A549 (cell line): ENCODE measurements at regions not wholly inside any gene's neighbourhood (a gene's known extent, or its start where the extent isn't known, plus 50 kb on each side); places are given as distances from the start of the nearest gene placed in this dataset.

ENCODE experiments used
- ATAC-seq, 2 experiments: fragments of 200-7000 bp in 1 of 2; fragments of >200 bp in 1 of 2; cut with Nextera tagmentation in 1 of 2; cut with Tn5 transposase in 1 of 2; 3 replicates each; pipeline versions ENCODE4 v1.8.0 to v1.9.1; 2018 to 2020; ENCODE audit warnings: mild to moderate bottlenecking in 1 of 2, moderate library complexity in 1 of 2
- CTCF ChIA-PET: fragments of 300-600 bp; sonication (Branson Sonifier 250); formaldehyde crosslinking; extraction: SDS; loops from one replicate; lab custom pipeline; 2021; ENCODE audit warnings: antibody characterized with exemption, inconsistent platforms; lab: Yijun Ruan, JAX
- POLR2A ChIA-PET: fragments of 350-600 bp; formaldehyde crosslinking; extraction: SDS; loops from one replicate; lab custom pipeline; 2021; ENCODE audit warnings: antibody characterized with exemption, inconsistent platforms; lab: Yijun Ruan, JAX
- DNase-seq, 2 experiments: peaks; one replicate each; pipeline versions ENCODE4 v3.0.0 to v3.0.0-alpha.2; 2011 to 2016; ENCODE audit warnings: low read depth in 1 of 2, low spot score in 1 of 2
- FAIRE-seq: peaks from 2 replicates; lab custom pipeline; 2011; peaks lifted over from hg19 to GRCh38; lab: Jason Lieb, UNC
- H3K27ac ChIP-seq, 2 experiments: fragments of >200 bp; sonication (Bioruptor Twin); formaldehyde crosslinking; 3 replicates each; pipeline ENCODE4 v1.5.1; 2016 to 2017
- H3K4me1 ChIP-seq: fragments of >200 bp; sonication (Bioruptor Twin); formaldehyde crosslinking; 3 replicates; pipeline ENCODE4 v1.6.1; 2016
- H3K4me2 ChIP-seq: fragments of >200 bp; sonication (Bioruptor Twin); formaldehyde crosslinking; 3 replicates; pipeline ENCODE4 v1.6.1; 2016
- H3K4me3 ChIP-seq: fragments of >200 bp; sonication (Bioruptor Twin); formaldehyde crosslinking; 3 replicates; pipeline ENCODE4 v1.5.1; 2016
- H3K9me3 ChIP-seq: fragments of >200 bp; sonication (Bioruptor Twin); formaldehyde crosslinking; 3 replicates; pipeline ENCODE4 v1.6.1; 2016
- BCL3 ChIP-seq: fragments of >200 bp; sonication (Bioruptor Twin); formaldehyde crosslinking; IDR thresholded peaks from 3 replicates; pipeline ENCODE4 v1.6.1; 2016
- BHLHE40 ChIP-seq: IDR thresholded peaks from 2 replicates; pipeline ENCODE4 v1.6.1; 2012; ENCODE audit warnings: low read depth, low read length, inconsistent platforms
- CBX2 ChIP-seq: fragments of 200-600 bp; sonication (generic); IDR thresholded peaks from 2 replicates; pipeline ENCODE4 v1.6.1; 2016; ENCODE audit warnings: low read depth, mild to moderate bottlenecking, borderline replicate concordance
- CEBPB ChIP-seq, 2 experiments: fragments of >200 bp in 1 of 2; sonication (Bioruptor Twin) in 1 of 2; formaldehyde crosslinking in 1 of 2; IDR thresholded peaks; 2 replicates each; pipeline ENCODE4 v1.6.1; 2012 to 2016
- E2F6 ChIP-seq: IDR thresholded peaks from 2 replicates; pipeline ENCODE4 v1.6.1; 2012; ENCODE audit warnings: low read depth, borderline replicate concordance
- FOSL2 ChIP-seq, 2 experiments: fragments of 450-650 bp in 1 of 2; fragments of >200 bp in 1 of 2; sonication (Bioruptor Twin) in 1 of 2; formaldehyde crosslinking; IDR thresholded peaks; 2 replicates each; pipeline versions ENCODE4 v1.5.0 to v1.6.1; 2016 to 2020; ENCODE audit warnings: mild to moderate bottlenecking in 1 of 2, moderate library complexity in 1 of 2
- FOXS1 ChIP-seq: fragments of 250-450 bp; sonication (Bioruptor Pico); IDR thresholded peaks from 2 replicates; pipeline ENCODE4 v1.5.0; 2020; ENCODE audit warnings: mild to moderate bottlenecking, moderate library complexity
- GATA3 ChIP-seq: IDR thresholded peaks from 2 replicates; pipeline ENCODE4 v1.6.1; 2012; ENCODE audit warnings: borderline replicate concordance
- JUN ChIP-seq, 2 experiments: fragments of >200 bp; sonication (Bioruptor Twin); formaldehyde crosslinking; IDR thresholded peaks; 2 replicates in 1 of 2; 3 replicates in 1 of 2; pipeline ENCODE4 v1.6.1; 2016 to 2017
- MAFK ChIP-seq: fragments of 450-650 bp; IDR thresholded peaks from 2 replicates; pipeline ENCODE4 v1.6.1; 2014; ENCODE audit not compliant: partially characterized antibody
- MYC ChIP-seq: IDR thresholded peaks from 2 replicates; pipeline ENCODE4 v1.6.1; 2012; ENCODE audit warnings: mild to moderate bottlenecking, inconsistent platforms, low read length, improper control_type of control experiment, borderline replicate concordance
- POLR2A ChIP-seq: IDR thresholded peaks from 2 replicates; pipeline ENCODE4 v1.6.1; 2012; ENCODE audit warnings: mild to moderate bottlenecking, low read length
- POLR2AphosphoS2 ChIP-seq: conservative IDR thresholded peaks from 2 replicates; pipeline ENCODE4 v1.6.1; 2012; ENCODE audit warnings: low read length, improper control_type of control experiment, inconsistent platforms
- RAD21 ChIP-seq, 2 experiments: fragments of >200 bp in 1 of 2; sonication (Bioruptor Twin) in 1 of 2; formaldehyde crosslinking in 1 of 2; IDR thresholded peaks in 1 of 2; conservative IDR thresholded peaks in 1 of 2; 2 replicates in 1 of 2; 3 replicates in 1 of 2; pipeline ENCODE4 v1.6.1; 2012 to 2018; ENCODE audit warnings: inconsistent platforms in 1 of 2
- SMC3 ChIP-seq: fragments of >200 bp; sonication (Bioruptor Twin); formaldehyde crosslinking; IDR thresholded peaks from 3 replicates; pipeline ENCODE4 v1.6.1; 2018; ENCODE audit warnings: inconsistent platforms
- WGBS: methylation state at CpG from one replicate; pipeline ENCODE4 v1.1.6; 2017; ENCODE audit errors: missing lambda C conversion rate; 5-methylcytosine and 5-hydroxymethylcytosine counted together
- TF ChIP-seq, protein P1 (sequence below): fragments of 200-600 bp; sonication (generic); IDR thresholded peaks from 2 replicates; pipeline ENCODE4 v1.6.1; 2016; ENCODE audit warnings: antibody characterized with exemption, mild to moderate bottlenecking, moderate library complexity
- TF ChIP-seq, protein P2 (sequence below): fragments of 250-450 bp; sonication (Bioruptor Pico); IDR thresholded peaks from 2 replicates; pipeline ENCODE4 v1.5.0; 2021; ENCODE audit warnings: mild to moderate bottlenecking, moderate library complexity, borderline replicate concordance
- TF ChIP-seq, protein P3 (sequence below): IDR thresholded peaks from 2 replicates; pipeline ENCODE4 v1.6.1; 2012
- TF ChIP-seq, protein P4 (sequence below): fragments of 450-650 bp; IDR thresholded peaks from 2 replicates; pipeline ENCODE4 v1.6.1; 2014; ENCODE audit warnings: antibody characterized with exemption
- TF ChIP-seq, protein P5 (sequence below): fragments of >200 bp; sonication (Bioruptor Twin); formaldehyde crosslinking; IDR thresholded peaks from 2 replicates; pipeline ENCODE4 v1.6.1; 2016

DNA sequence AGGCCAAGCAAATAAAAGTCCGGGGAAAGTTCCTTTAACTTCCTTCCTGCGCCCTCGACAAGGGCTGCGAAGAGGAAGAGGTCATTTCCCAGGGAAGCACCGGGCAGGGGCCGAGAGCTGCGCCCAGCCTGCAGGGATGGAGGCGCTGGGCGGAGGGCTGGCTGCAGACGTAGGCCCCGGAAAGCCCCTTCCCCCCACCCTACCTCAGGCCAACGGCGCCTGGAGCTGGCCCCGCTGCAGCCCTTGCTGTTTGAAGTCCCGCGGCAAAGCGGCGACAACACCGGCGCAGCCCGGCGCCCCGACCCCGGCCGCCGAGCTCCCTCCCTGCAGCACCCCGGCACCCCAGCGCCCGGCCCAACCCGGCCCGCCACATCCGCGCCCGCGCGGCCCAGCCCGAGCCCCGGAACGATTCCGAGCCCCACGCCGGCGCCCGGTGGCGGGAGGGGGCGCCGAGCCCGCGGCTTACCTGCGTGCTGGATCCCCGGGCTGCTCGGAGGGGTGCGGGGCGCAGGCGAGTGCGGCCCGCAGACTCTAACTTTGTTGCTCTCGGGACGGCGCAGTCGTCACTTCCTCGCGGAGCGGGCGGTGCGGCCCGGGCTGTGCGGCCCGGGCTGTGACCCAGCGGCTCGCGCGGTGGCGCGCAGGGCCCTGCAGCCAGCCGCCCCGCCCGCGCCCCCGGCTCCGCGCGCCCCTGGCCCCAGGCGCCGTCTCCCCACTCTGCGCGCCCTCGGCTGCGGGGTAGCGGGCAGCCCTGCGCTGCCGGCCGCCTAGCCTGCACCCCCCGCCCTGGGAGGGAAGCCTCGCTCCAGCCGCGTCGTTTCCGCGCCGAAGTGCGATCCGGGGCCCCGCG lies 64.8 kb upstream of the PTGR2 start (continued):
- TF ChIP-seq, protein P1, sequence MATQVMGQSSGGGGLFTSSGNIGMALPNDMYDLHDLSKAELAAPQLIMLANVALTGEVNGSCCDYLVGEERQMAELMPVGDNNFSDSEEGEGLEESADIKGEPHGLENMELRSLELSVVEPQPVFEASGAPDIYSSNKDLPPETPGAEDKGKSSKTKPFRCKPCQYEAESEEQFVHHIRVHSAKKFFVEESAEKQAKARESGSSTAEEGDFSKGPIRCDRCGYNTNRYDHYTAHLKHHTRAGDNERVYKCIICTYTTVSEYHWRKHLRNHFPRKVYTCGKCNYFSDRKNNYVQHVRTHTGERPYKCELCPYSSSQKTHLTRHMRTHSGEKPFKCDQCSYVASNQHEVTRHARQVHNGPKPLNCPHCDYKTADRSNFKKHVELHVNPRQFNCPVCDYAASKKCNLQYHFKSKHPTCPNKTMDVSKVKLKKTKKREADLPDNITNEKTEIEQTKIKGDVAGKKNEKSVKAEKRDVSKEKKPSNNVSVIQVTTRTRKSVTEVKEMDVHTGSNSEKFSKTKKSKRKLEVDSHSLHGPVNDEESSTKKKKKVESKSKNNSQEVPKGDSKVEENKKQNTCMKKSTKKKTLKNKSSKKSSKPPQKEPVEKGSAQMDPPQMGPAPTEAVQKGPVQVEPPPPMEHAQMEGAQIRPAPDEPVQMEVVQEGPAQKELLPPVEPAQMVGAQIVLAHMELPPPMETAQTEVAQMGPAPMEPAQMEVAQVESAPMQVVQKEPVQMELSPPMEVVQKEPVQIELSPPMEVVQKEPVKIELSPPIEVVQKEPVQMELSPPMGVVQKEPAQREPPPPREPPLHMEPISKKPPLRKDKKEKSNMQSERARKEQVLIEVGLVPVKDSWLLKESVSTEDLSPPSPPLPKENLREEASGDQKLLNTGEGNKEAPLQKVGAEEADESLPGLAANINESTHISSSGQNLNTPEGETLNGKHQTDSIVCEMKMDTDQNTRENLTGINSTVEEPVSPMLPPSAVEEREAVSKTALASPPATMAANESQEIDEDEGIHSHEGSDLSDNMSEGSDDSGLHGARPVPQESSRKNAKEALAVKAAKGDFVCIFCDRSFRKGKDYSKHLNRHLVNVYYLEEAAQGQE, result no peak
- TF ChIP-seq CEBPB (IDR thresholded peaks at IDR 0.05) (no peak), BCL3 (no peak)
- TF ChIP-seq, protein P2, sequence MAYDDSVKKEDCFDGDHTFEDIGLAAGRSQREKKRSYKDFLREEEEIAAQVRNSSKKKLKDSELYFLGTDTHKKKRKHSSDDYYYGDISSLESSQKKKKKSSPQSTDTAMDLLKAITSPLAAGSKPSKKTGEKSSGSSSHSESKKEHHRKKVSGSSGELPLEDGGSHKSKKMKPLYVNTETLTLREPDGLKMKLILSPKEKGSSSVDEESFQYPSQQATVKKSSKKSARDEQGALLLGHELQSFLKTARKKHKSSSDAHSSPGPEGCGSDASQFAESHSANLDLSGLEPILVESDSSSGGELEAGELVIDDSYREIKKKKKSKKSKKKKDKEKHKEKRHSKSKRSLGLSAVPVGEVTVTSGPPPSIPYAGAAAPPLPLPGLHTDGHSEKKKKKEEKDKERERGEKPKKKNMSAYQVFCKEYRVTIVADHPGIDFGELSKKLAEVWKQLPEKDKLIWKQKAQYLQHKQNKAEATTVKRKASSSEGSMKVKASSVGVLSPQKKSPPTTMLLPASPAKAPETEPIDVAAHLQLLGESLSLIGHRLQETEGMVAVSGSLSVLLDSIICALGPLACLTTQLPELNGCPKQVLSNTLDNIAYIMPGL (CRISPR knock-in tag), result no peak

DNA sequence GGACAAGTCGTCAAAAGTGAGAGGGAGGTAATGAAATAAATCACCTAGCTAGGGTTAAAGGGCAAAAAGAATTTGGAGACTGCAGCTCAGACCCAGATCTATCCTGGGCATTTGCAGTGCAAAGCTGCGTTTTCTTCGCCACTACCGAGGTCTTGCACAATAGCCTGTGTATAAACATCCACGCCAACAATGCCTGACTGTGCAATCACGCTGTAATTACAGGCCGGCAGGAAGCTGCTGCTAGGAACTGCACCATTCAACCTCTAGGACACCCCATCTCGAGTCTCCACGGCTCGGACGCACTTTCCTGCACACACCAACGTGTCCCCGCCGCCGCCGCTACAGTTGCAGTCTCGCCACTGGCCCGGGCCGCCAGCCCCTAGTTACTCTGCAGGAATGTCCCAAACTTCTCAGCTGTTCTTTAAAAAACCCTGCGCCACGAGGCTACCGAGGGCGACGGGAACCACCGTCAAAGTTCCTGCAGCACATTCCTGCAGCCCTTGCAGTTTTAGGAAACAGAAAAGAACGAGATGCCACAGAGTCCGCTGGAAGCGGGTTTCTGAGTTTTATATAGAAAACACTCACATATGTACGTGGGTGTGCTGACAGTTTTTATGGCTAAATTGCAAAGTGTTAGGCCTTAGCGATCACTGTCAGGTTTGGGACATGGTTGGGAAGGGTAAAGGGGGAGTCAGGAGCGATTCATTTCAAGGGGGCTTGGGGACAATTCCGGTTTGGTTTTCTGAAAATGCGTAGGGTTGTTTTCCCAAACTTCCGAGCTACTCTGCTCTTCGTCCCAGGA lies 65.6 kb upstream of the PTGR2 start:
- POLR2A ChIA-PET, result interaction anchor here (0.6 to 3.5 kb wide), 15 partner anchors 9 to 100 kb away, joined by 3 to 70 read pairs (median 4); partner anchors contain the start of genes PTGR2 and ZNF410
- no peak for FAIRE-seq
- peak; percentile 86 to 90 for ATAC-seq
- TF ChIP-seq CBX2 (no peak), FOXS1 (CRISPR knock-in tag) (no peak), POLR2AphosphoS2 (no peak), E2F6 (peak; percentile 70; the same call in 1 of the 2 replicates), BHLHE40 (no peak), CEBPB (IDR thresholded peaks at IDR 0.05) (peak; percentile 98 to 100), SMC3 (no peak), POLR2A (peak; percentile 36; the same call in 1 of the 2 replicates), JUN (IDR thresholded peaks at IDR 0.05) (peak in 1 of 2 experiments; percentile 31; a peak in 1 of 5 replicates), GATA3 (peak; percentile 31; the same call in 1 of the 2 replicates), FOSL2 (IDR thresholded peaks at IDR 0.05) (no peak), FOSL2 (CRISPR knock-in tag; IDR thresholded peaks at IDR 0.05) (0 out of 2 replicates have a peak, but pooled peaks have one; percentile 30), BCL3 (0 out of 3 replicates have a peak, but pooled peaks have one; percentile 64), RAD21 (conservative IDR thresholded peaks at IDR 0.05 in 1 of 2, IDR thresholded peaks at IDR 0.05 in 1 of 2) (0 out of 5 replicates have a peak, but pooled peaks of 1 of the 2 experiments have one; percentile 23), MAFK (peak; percentile 28), MYC (peak; percentile 56; the same call in 1 of the 2 replicates)
- TF ChIP-seq, protein P3, sequence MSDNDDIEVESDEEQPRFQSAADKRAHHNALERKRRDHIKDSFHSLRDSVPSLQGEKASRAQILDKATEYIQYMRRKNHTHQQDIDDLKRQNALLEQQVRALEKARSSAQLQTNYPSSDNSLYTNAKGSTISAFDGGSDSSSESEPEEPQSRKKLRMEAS, result peak; percentile 85
- TF ChIP-seq, protein P4, sequence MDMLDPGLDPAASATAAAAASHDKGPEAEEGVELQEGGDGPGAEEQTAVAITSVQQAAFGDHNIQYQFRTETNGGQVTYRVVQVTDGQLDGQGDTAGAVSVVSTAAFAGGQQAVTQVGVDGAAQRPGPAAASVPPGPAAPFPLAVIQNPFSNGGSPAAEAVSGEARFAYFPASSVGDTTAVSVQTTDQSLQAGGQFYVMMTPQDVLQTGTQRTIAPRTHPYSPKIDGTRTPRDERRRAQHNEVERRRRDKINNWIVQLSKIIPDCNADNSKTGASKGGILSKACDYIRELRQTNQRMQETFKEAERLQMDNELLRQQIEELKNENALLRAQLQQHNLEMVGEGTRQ, result no peak
- TF ChIP-seq, protein P5, sequence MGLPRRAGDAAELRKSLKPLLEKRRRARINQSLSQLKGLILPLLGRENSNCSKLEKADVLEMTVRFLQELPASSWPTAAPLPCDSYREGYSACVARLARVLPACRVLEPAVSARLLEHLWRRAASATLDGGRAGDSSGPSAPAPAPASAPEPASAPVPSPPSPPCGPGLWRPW, result peak; percentile 75
- H3K9me3 ChIP-seq, result no peaks in the 10 kb centered on the region
- peak overlapping the region; percentile 99 for H3K4me2 ChIP-seq
- peaks cover 33% of the 10 kb centered on the region for H3K4me1 ChIP-seq
- CTCF ChIA-PET, result interaction anchor here (0.7 to 9.0 kb wide), 15 partner anchors 9 to 327 kb away, joined by 3 to 73 read pairs (median 5); a partner anchor contains a TSS
- peak overlapping the region; percentile 79 for H3K4me3 ChIP-seq
- DNase-seq, result peak; percentile 60 to 88
- under 1% methylated on average over 30 of the region's 35 CpGs for WGBS
- peak overlapping the region; percentile 95 to 100 for H3K27ac ChIP-seq
